HG02973 (cell line): ENCODE measurements at regions not wholly inside any gene's neighbourhood (a gene's known extent, or its start where the extent isn't known, plus 50 kb on each side); places are given as distances from the start of the nearest gene placed in this dataset.

Experiments
- ATAC-seq: cut with Tn5 transposase; IDR thresholded peaks from one replicate; pipeline ENCODE4 v1.9.1; 2021; ENCODE audit warnings: moderate library complexity; ENCODE audit not compliant: unreplicated experiment

DNA sequence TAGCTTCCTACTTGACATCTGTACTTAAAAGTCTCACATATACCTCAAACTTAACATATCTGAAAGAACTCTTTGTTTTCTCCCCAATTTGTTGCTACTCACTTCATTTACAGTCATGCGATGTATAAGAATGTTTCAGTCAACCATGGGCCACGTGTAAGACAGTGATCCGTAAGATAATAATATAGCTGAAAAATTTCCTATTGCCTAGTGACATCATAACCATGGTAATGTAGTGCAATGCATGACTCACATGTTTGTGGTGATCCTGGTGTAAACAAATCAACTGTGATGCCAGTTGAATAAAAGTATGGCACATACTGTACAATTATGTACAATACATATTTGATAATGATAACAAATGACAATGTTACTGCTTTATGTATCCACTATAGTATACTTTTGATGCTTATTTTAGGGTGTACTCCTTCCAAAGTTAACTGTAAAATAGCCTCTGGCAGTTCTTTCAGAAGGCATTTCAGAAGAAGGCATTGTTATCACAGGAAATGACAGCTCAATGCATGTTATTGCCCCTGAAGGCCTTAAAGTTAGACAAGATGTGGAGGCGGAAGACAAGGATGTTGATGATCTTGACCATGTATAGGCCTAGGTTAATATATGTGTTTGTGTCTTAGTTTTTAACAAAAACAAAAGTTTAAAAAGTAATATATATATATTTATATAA lies 579.0 kb downstream of the EPHA7 start:
- no peak for ATAC-seq

DNA sequence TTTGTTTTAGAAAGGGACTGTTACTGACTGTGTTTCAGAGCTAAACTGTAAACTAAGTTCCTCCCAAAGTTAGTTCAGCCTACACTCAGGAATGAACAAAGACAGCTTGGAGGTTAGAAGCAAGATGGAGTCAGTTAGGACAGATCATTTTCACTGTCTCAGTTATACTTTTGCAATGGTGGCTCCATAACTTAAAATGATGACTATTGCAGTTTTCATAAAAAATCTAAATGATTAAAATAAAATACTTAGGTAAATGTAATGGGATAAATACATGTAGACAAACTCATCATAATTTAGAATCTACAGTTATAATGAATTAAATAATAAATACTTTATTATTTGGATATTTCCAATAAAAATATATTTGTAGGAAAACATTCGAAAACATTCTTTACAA lies 590.6 kb downstream of the EPHA7 start:
- no peak for ATAC-seq

DNA sequence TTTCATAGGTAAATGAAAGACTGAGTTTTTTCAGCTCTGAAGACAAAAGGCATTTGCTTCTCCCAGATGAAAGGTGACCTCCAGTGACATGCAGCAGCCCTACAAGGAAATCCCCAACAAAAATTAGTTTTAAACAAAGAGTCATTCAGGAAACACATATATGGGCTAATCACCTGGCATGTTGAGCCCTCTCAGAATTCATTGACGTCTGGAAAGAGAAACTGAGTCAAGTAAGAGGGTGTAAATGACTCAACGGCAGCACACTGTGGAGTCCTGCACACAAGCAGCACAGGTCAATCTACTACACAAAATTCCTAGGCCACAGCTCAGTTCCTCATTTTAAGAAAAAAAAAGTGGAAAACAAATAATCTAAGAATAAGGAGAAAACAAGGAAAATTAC lies 592.3 kb downstream of the EPHA7 start:
- ATAC-seq: no peak

DNA sequence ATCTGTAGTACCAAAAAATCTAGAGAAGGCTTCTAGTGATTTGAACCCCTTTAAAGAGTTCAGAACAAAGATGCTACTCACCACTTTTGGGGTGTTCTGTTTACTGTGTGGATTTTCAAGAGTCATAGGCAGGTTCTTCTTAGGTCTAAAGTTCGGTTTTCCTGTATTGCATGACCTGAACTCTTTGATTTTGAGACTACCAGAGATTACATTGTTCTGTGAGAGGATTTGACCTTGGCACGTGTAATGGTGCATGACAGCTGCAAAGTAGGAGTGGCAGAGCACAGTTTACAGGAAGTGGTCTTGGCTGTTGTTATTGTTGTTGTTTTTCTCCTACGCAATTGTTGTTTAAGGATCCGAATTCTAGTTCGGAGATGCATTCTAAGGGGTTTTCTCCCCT lies 592.7 kb downstream of the EPHA7 start:
- ATAC-seq: no peak

DNA sequence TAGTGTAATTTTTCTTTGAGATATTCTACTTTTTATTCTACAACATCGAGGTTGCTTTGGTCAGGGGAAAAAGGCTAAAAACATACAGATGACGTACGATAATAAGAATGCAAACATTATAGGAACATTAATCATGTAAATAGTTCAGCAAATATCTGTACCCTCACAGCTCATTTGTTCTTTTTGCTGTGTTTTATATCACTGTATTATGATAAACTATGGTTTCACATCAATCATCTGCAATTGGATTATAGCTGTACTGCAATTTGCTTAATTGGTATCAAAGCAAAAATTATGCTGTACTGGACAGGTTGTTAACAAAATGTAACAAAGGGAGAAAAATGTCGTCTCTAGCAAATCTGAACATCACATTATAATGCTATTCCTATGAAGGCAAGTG lies 597.1 kb downstream of the EPHA7 start:
- ATAC-seq: no peak

DNA sequence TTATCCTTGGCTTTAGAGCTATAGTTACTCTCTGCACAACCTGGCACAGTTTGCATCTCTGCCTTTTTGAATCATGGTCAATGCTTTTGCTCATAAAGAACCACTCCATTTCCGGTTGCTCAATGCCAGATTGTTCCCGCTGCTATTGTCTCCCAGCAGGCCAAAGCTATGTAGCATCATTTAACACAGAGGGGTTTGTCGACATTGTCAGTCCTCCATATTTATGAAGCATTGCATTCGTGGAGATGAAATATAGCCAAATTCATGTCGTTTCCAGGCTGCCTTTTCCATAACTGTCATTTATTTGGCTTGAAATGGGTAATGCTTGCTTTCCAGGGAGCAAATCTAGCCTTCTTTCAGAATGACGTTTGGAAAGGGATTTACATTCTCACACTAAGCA lies 598.8 kb downstream of the EPHA7 start:
- ATAC-seq: no peak

DNA sequence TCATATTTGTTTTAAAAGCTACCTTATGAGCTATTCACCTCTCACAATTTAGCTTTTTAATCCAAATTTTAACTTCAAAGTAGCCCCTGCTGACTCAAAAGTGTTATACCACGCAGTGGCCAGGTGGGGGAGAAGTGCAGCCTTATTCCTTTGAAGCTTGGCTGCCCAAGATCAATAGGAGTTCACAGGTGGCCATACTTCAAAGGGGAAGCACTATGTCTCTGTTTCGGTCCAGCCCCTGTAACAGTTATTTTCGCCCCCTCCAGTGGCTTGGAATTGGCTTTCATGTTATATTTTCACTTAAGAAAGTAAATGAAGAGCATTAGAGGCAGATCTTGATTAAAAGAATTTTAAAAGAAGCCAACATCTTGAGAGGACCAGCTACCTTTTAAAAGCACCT lies 608.4 kb downstream of the EPHA7 start:
- ATAC-seq: peak; percentile 99

DNA sequence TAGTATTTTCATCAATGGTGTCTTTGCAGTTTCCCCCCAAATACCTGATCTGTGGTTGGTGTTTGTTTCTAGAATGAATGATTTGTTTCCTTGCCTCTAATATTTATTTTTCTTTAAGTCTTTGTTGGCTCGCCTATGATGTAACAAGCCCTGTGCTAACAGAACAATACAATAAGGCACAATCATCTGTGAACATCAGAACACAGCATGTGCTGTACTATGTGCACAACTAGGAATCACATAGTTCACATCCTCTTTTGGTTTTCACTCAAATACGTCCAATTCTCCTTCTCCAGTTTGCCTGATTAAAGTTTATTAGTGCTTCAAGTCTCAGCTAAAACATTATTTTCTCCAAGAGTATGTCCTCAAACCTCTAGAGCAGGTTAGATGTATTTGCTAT lies 613.1 kb downstream of the EPHA7 start:
- no peak for ATAC-seq

DNA sequence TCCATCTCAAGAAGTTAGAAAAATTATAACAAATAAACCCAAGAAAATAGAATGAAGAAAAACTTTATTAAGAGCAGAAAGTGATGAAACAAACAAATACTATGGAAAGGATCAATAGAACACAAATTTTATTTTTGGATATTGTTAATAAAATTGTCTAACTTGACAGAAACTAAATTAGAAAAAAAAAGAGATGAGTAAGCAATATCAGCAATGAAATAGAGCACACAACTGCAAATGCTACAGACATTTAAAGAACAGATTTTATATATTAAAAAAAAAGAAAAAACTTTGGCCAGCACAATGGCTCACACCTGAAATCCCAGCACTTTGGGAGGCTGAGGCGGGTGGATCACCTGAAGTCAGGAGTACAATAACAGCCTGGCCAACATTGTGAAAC lies 628.0 kb downstream of the EPHA7 start:
- no peak for ATAC-seq

DNA sequence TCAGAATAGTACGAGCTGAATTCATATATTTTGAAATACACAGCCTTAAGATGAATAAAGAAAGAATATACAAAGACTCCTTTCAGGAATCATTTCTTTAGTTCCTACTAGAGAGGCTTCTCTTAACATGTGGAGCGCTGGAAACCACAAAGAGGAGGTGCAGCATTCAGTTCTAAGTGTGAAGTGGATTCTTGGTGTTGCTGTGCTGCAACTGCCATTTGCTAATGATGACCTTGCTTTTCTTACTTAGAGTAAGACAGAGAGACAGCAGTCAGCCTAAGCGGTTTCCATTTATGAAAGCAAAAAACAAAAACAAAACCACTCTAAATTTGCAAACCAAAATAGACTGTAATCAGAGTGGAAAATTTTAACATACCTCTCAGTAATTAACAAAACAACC lies 629.0 kb downstream of the EPHA7 start:
- no peak for ATAC-seq

DNA sequence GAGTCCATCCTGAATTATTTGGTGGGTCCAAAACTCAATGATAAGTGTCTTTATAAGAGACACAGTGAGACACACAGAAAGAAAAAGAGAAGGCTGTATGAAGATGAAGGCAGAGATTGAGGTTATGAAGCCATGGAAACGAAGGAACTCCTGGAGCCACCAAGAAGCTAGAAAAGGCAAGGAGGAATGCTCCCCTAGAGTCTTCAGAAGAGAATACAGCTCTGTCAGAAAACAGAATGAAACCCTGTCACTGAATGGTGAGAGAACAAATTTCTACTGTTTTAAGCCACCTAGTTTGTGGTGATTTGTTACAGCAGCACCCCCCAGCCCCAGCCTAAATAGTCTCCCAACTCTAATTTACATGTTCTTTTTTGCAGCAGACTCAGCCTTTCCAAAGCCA lies 635.1 kb downstream of the EPHA7 start:
- ATAC-seq: no peak

DNA sequence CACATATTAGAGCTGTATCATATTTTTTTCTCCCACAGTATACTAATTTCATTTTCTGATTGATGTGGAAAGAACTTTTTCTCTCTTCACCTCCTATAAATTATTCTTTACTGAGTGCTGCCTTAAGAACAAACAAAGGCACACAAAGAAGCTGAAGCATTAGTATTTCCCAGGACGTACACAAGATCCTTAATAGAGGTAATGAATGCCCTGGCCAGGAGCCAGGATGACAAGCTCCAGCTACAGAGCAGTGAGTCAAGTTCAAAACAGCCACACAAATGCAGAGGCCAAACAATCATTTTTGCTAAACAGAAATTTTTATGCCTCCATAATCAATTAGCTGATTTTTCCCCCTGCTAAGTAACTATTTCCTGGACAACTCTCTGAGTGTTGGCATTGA lies 639.6 kb downstream of the EPHA7 start:
- no peak for ATAC-seq

DNA sequence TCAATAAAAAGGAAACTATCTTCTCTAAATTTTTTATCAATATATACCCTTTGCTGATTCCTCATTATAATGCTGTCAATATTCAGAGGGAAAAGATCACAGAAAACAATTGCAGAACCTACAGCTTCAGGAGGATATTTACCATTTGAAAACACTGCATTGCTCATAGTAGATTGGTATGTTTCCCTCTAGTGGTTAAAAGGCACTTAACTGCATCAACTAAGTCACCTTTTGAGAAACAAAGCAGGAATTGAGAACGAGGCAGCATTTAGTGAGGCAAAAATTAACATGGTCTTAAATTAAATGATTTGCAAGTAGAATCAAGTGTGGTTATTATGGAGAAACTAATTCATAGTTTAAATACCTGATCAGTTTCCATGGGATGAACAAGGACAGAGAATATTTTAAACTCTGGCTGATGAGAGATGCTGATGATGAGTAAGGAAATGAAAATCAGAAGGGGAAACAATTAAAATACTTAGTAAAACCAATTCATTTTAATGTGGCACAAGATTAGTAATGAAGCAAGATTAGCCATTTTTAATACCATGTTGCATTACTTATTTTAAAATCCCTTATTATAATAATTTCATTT lies 642.1 kb downstream of the EPHA7 start:
- ATAC-seq: peak; percentile 76

DNA sequence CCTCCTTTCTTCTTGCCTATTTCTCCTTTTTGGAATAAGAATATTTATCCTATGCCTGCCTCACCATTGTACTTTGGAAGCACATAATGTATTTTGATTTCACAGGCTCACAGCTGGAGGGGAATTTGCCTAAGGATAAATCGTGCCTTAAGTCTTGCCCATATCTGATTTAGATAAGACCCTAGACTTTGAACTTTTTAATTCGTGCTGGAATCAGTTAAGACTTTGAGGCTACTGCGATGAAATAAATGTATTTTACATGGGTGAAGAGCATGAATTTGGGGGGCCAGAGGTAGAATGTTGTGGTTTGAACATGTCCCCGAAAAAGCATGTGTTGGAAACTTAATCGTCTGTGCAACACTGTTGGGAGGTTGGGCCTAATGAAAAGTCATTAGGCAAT lies 648.8 kb downstream of the EPHA7 start:
- no peak for ATAC-seq

DNA sequence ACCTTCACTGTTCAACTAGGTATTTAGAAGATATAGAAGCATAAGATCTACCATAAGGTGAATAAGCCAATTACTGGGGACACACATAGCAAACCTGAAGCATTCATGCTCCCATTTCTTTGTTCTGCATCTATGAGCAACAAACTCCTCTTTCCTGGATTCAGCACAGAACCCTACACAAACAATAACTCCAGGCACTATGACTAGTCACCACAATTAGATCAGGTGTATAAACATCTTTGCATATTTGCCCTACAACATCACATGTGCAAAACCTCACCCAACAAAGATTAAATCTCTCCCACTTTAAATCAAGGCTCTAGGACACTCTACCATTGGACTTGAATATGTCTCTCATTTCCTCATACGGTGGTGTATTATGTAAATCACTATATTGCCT lies 652.3 kb downstream of the EPHA7 start:
- no peak for ATAC-seq

DNA sequence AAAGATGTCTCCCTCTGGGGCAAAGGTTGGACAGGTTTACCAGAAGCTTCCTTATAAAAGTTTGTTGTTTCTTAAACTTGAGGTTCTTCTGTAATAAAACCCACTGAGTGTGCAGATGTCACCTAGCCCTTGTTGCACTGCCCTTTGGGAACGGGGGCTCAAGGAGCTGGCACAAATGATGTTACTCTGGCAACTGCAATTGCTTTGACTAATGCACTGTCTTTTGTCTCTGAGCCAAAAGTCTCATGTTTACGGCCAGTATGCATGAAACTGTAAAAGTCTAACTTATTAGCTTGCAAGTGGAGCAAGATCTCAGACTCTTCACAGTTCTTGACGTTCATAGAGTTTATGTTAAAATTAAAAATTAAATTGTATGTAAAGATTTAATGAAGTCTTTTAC lies 655.7 kb downstream of the EPHA7 start:
- no peak for ATAC-seq

DNA sequence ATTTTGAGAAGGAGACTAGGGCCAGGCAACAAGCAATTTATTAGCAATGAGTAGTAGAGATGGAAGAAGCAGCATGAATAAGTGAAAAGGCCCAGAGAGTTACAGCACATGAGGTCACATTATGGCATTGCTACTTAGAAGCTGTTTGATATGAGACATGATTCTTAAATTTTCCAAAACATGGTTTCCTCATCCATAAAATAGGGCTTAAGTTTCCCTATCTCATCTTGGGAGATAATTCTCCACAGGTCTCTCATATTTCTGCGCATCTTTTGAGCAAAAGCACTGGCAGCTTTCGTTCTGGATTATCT lies 656.1 kb downstream of the EPHA7 start:
- no peak for ATAC-seq

DNA sequence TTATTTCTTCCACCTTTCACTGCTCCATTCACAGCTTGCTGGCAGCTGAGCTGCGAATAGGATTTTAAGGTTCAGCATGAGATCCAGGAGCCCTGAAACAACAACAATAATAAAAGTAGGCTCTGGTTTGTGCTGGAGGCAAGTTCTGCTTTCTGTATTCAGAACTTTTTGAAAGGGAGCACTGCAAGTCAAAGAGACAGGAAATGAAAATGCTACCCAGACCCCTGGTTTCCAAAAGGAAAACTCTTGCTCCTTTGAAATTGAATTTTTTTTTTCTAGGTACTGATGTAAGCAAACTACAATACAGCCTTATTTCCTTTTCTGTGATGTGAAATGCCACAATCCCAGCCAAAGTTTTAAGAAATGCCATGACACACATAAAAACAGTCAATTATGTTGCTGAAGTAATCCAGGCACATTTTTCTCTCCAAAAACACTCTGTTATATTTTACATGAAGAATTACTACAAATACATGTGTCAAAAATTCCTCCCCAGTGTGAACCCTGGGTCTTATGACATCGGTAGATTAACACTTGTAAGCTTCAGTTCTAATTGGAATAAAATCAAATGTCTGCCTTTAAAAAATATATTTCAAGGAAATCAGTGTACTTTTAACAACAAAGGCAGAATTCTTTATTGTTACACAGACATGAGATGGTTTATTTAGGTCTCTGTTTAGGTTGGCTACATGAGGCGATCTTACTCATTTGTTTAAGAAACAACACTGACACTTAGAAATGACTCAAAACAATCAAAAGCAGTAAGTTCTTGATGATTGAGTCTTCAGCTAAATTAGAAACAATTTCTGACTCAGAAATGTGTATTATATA lies 656.7 kb downstream of the EPHA7 start:
- no peak for ATAC-seq

DNA sequence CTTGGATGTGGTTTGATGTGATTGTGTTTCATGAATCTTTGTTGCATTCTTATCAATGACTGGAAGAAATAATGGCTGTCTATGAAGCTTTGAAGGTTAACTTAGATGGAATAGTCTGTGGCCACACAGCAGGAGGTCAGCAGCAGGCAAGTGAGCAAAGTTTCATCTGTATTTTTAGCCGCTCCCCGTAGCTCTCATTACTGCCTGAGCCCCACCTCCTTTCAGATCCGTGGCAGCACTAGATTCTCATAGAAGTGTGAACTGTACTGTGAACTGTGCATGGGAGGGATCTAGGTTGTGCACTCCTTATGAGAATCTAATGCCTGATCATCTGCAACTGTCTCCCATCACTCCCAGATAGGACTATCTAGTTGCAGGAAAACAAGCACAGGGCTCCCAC lies 660.2 kb downstream of the EPHA7 start:
- ATAC-seq: no peak

DNA sequence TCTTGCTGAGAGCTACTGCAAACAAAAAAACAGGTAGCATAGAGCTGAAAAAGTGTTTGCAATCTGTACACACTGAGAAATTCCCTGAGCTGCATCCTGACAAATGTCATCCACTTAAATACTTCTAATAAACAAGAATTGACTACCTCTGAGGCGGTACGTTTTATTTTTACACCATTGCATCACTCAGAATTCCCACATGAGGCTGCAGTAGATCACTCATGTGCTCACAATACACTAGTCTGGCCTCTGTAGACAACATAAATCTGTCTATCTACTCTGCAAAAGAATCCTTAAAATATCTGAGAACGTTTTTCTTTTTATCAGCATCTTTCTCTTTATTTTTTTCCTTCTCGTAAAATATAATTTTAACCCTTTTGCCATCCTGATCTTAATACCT lies 661.4 kb downstream of the EPHA7 start:
- no peak for ATAC-seq

DNA sequence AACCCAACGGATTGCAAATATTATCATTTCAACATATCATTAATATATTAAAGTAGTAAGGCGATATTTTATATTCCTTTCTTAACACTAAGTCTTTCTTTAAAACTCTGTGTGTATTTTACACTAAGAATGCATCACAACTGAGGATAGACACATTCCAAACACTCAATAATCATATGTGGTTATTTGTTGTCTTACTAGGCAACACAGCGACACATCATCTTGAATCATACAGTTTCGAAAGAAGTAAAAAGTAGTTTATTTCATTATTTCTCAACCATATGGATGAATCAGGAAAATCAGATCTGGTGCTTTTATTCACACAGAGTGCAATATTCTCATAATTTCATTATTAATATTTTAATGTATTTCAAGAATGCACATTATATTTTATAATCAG lies 662.4 kb downstream of the EPHA7 start:
- ATAC-seq: no peak

DNA sequence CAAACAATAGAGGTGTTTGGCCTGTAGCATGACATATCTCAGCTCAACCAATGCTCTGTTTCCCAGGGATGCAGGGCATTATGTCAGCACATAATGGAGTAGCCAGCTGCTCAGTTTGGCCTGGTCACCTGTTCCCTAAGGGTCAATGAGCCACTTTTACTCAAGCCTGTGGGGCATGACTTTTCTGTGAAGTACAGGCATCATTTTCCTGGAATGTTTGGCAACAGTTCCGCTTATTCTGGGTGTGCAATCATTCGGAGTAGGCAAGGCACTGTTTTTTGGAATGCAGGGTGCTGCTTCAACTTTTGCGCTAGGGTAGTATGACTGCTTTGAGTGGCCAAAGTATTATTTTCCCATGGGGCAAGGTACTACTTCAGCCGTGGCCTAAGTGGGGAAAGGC lies 665.4 kb downstream of the EPHA7 start:
- no peak for ATAC-seq

DNA sequence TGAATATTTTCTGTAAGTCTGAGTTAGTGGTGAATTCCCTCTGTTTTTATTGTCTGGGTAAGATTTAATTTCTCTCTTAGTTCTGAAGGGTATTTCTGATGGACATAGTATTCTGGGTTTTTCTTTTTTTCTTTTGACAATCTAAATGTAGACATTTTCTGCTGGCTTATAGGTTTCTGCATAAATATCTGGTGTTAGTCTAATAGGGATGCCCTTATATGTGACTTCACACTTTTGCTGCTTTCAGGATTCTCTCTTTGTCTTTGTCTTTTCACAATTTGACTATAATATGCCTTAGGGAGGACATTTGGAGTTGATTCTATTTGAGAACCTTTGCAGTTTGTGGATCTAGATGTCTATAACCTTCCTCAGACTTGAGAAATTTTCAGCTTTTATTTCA lies 667.2 kb downstream of the EPHA7 start:
- no peak for ATAC-seq
